ENCODE measurements at regions not wholly inside any gene's neighbourhood (a gene's known extent, or its start where the extent isn't known, plus 50 kb on each side); places are given as distances from the start of the nearest gene placed in this dataset.

GRCh38 chr5:164090358-164090757, 584.9 kb downstream of the MAT2B start:
- no peak for ATAC-seq

GRCh38 chr5:164091836-164092235, 586.4 kb downstream of the MAT2B start:
- H3K4me3 ChIP-seq (ENCODE audit: low read length) = no peak overlapping the region
- no peak for TF ChIP-seq CTCF (IDR thresholded peaks at IDR 0.05)
- whole genome bisulfite sequencing (ENCODE audit: insufficient coverage) = 88% methylated on average over 2 of the region's 2 CpGs
- Mint-ChIP-seq H3K9me3 (peaks cover 2 to 3% of the 10 kb centered on the region in 2 donors), H3K36me3 (no peaks in the 10 kb centered on the region), H3K4me3 (no peak overlapping the region), H3K4me1 (no peaks in the 10 kb centered on the region), H3K27ac (no peak overlapping the region), H3K27me3 (ENCODE audit: low read depth in 2 of 2) (no peaks in the 10 kb centered on the region)
- H3K27ac ChIP-seq (ENCODE audit: low read length) = no peak overlapping the region
- intact Hi-C loops (cut with micrococcal nuclease) = no loop called here
- no peaks in the 10 kb centered on the region for H3K27me3 ChIP-seq (ENCODE audit: control insufficient read depth, insufficient read depth, low read length)
- ATAC-seq (no peak), DNase-seq (no peak)
- H3K9me3 ChIP-seq (ENCODE audit: control insufficient read depth, insufficient read depth, low read length) = no peaks in the 10 kb centered on the region
- no peaks in the 10 kb centered on the region for H3K36me3 ChIP-seq (ENCODE audit: control insufficient read depth, insufficient read depth, low read length)
- no peaks in the 10 kb centered on the region for H3K4me1 ChIP-seq (ENCODE audit: control insufficient read depth, insufficient read depth, low read length)

More at GRCh38 chr5:164090358-164090757, 584.9 kb downstream of the MAT2B start:
- Histone ChIP-seq H3K36me3 (ENCODE audit: control insufficient read depth, insufficient read depth, low read length) (no peaks in the 10 kb centered on the region), H3K4me3 (ENCODE audit: low read length) (no peak overlapping the region), H3K27me3 (ENCODE audit: control insufficient read depth, insufficient read depth, low read length) (no peaks in the 10 kb centered on the region), H3K27ac (ENCODE audit: low read length) (no peak overlapping the region), H3K4me1 (ENCODE audit: control insufficient read depth, insufficient read depth, low read length) (no peaks in the 10 kb centered on the region), H3K9me3 (ENCODE audit: control insufficient read depth, insufficient read depth, low read length) (no peaks in the 10 kb centered on the region)
- intact Hi-C loops (cut with micrococcal nuclease) = no loop called here
- H3K36me3 Mint-ChIP-seq = no peaks in the 10 kb centered on the region
- no peak for DNase-seq
- WGBS (ENCODE audit: insufficient coverage) = 89% methylated on average over 1 of the region's 2 CpGs
- H3K4me3 Mint-ChIP-seq = no peak overlapping the region
- H3K27ac Mint-ChIP-seq = no peak overlapping the region
- H3K9me3 Mint-ChIP-seq = peaks cover 2% of the 10 kb centered on the region in 2 donors
- H3K27me3 Mint-ChIP-seq (ENCODE audit: low read depth in 2 of 2) = no peaks in the 10 kb centered on the region
- H3K4me1 Mint-ChIP-seq = no peaks in the 10 kb centered on the region
- TF ChIP-seq CTCF (IDR thresholded peaks at IDR 0.05) = no peak

- Mint-ChIP-seq H3K4me3 (no peak overlapping the region), H3K27me3 (ENCODE audit: low read depth in 2 of 2) (no peaks in the 10 kb centered on the region), H3K27ac (no peak overlapping the region), H3K36me3 (no peaks in the 10 kb centered on the region), H3K4me1 (no peaks in the 10 kb centered on the region), H3K9me3 (peaks cover 2 to 3% of the 10 kb centered on the region in 2 donors)
- H3K27me3 ChIP-seq (ENCODE audit: control insufficient read depth, insufficient read depth, low read length) = no peaks in the 10 kb centered on the region
- 13% methylated on average over 1 of the region's 3 CpGs for WGBS (ENCODE audit: insufficient coverage)
- no peak for TF ChIP-seq CTCF (IDR thresholded peaks at IDR 0.05)
- no peak overlapping the region for H3K4me3 ChIP-seq (ENCODE audit: low read length)
- H3K9me3 ChIP-seq (ENCODE audit: control insufficient read depth, insufficient read depth, low read length) = no peaks in the 10 kb centered on the region
- ATAC-seq (no peak), DNase-seq (no peak)
- H3K27ac ChIP-seq (ENCODE audit: low read length) = no peak overlapping the region
- H3K36me3 ChIP-seq (ENCODE audit: control insufficient read depth, insufficient read depth, low read length) = no peaks in the 10 kb centered on the region
- intact Hi-C loops (cut with micrococcal nuclease) = no loop called here
- H3K4me1 ChIP-seq (ENCODE audit: control insufficient read depth, insufficient read depth, low read length) = no peaks in the 10 kb centered on the region
Observed at GRCh38 chr5:164094291-164094690, 588.9 kb downstream of the MAT2B start.

GRCh38 chr5:164097749-164098148, 592.3 kb downstream of the MAT2B start:
- H3K4me1 Mint-ChIP-seq = no peaks in the 10 kb centered on the region
- 84% methylated on average over 2 of the region's 4 CpGs for WGBS (ENCODE audit: insufficient coverage)
- intact Hi-C loops (cut with micrococcal nuclease) = no loop called here
- H3K4me3 Mint-ChIP-seq = no peak overlapping the region
- no peak for DNase-seq
- H3K4me3 ChIP-seq (ENCODE audit: low read length) = no peak overlapping the region
- no peaks in the 10 kb centered on the region for H3K27me3 ChIP-seq (ENCODE audit: control insufficient read depth, insufficient read depth, low read length)
- no peaks in the 10 kb centered on the region for H3K9me3 ChIP-seq (ENCODE audit: control insufficient read depth, insufficient read depth, low read length)
- no peak overlapping the region for H3K27ac Mint-ChIP-seq
- H3K27ac ChIP-seq (ENCODE audit: low read length) = no peak overlapping the region
- no peak for TF ChIP-seq CTCF (IDR thresholded peaks at IDR 0.05)
- ATAC-seq = no peak
- no peaks in the 10 kb centered on the region for H3K36me3 ChIP-seq (ENCODE audit: control insufficient read depth, insufficient read depth, low read length)
- no peaks in the 10 kb centered on the region for H3K36me3 Mint-ChIP-seq
- no peaks in the 10 kb centered on the region for H3K27me3 Mint-ChIP-seq (ENCODE audit: low read depth in 2 of 2)
- peaks cover 2 to 3% of the 10 kb centered on the region in 2 donors for H3K9me3 Mint-ChIP-seq
- no peaks in the 10 kb centered on the region for H3K4me1 ChIP-seq (ENCODE audit: control insufficient read depth, insufficient read depth, low read length)

All from natural killer cell (primary cell).